Upper lobe of right lung (tissue), 1 donor: ENCODE measurements at regions not wholly inside any gene's neighbourhood (a gene's known extent, or its start where the extent isn't known, plus 50 kb on each side); places are given as distances from the start of the nearest gene placed in this dataset.

ENCODE experiments used
- ATAC-seq: fragments of 200-7000 bp; cut with Tn5 transposase; one replicate; pipeline ENCODE4 v1.9.1; 2020; ENCODE audit warnings: mild to moderate bottlenecking, moderate library complexity
- DNase-seq: peaks from one replicate; pipeline ENCODE4 v3.0.0-alpha.2; 2020
- H3K27ac ChIP-seq: fragments of 200-600 bp; one replicate; pipeline ENCODE4 v1.8.0; 2022
- H3K27me3 ChIP-seq: fragments of 200-600 bp; one replicate; pipeline ENCODE4 v1.8.0; 2022; ENCODE audit warnings: mild to moderate bottlenecking
- H3K36me3 ChIP-seq: fragments of 200-600 bp; one replicate; pipeline ENCODE4 v1.8.0; 2022
- H3K4me1 ChIP-seq: fragments of 200-600 bp; one replicate; pipeline ENCODE4 v1.8.0; 2022
- H3K4me3 ChIP-seq: fragments of 200-600 bp; one replicate; pipeline ENCODE4 v1.8.0; 2022; ENCODE audit warnings: mild to moderate bottlenecking
- H3K9me3 ChIP-seq: fragments of 200-600 bp; one replicate; pipeline ENCODE4 v1.8.0; 2022
- CTCF ChIP-seq: fragments of 200-600 bp; IDR thresholded peaks from one replicate; pipeline ENCODE4 v1.8.0; 2022; ENCODE audit warnings: antibody characterized with exemption
- intact Hi-C: fragments of 100-400 bp; cut with DNase I; formaldehyde crosslinking; loops from one replicate; pipeline ENCODE4 v1.11.0; 2022
- donor health status: DM: no; HTN: yes; CAD: no; lungs with severe emphysema.

- DNase-seq (no peak), ATAC-seq (no peak)
- no peak for TF ChIP-seq CTCF
- peaks cover 2% of the 10 kb centered on the region for H3K27me3 ChIP-seq
- no peaks in the 10 kb centered on the region for H3K4me1 ChIP-seq
- no peaks in the 10 kb centered on the region for H3K36me3 ChIP-seq
- no peak overlapping the region for H3K27ac ChIP-seq
- intact Hi-C loops, result no loop called here
- no peaks in the 10 kb centered on the region for H3K9me3 ChIP-seq
- no peak overlapping the region for H3K4me3 ChIP-seq
These were observed 51.3 kb upstream of the EIF2S2 start for GRCh38 chr20:34163307-34163706.

- Histone ChIP-seq H3K4me1 (no peaks in the 10 kb centered on the region), H3K9me3 (no peaks in the 10 kb centered on the region), H3K27ac (no peak overlapping the region), H3K36me3 (no peaks in the 10 kb centered on the region), H3K27me3 (peaks cover 5% of the 10 kb centered on the region), H3K4me3 (no peak overlapping the region)
- no peak for TF ChIP-seq CTCF
- intact Hi-C loops, result no loop called here
- ATAC-seq (no peak), DNase-seq (no peak)
These were observed 52.4 kb upstream of the EIF2S2 start for GRCh38 chr20:34164381-34164984.

GRCh38 chr20:34165018-34165619, 53.1 kb upstream of the EIF2S2 start:
- peaks cover 5% of the 10 kb centered on the region for H3K27me3 ChIP-seq
- no peak for DNase-seq
- no peak for TF ChIP-seq CTCF

GRCh38 chr20:34171640-34172039, 59.6 kb upstream of the EIF2S2 start:
- H3K9me3 ChIP-seq, result no peaks in the 10 kb centered on the region
- no peak overlapping the region for H3K4me3 ChIP-seq
- H3K27ac ChIP-seq, result no peak overlapping the region
- DNase-seq (no peak), ATAC-seq (no peak)
- H3K4me1 ChIP-seq, result no peaks in the 10 kb centered on the region
- peaks cover 5% of the 10 kb centered on the region for H3K27me3 ChIP-seq
- no peak for TF ChIP-seq CTCF
- intact Hi-C loops, result no loop called here
- H3K36me3 ChIP-seq, result no peaks in the 10 kb centered on the region

More at GRCh38 chr20:34165018-34165619, 53.1 kb upstream of the EIF2S2 start:
- intact Hi-C loops, result no loop called here
- no peaks in the 10 kb centered on the region for H3K36me3 ChIP-seq
- no peaks in the 10 kb centered on the region for H3K4me1 ChIP-seq
- H3K9me3 ChIP-seq, result no peaks in the 10 kb centered on the region
- H3K4me3 ChIP-seq, result no peak overlapping the region
- no peak overlapping the region for H3K27ac ChIP-seq
- no peak for ATAC-seq

- ATAC-seq, result no peak
- Histone ChIP-seq H3K36me3 (no peaks in the 10 kb centered on the region), H3K27ac (no peak overlapping the region), H3K4me1 (no peaks in the 10 kb centered on the region), H3K4me3 (no peak overlapping the region), H3K27me3 (peaks cover 5% of the 10 kb centered on the region), H3K9me3 (no peaks in the 10 kb centered on the region)
- intact Hi-C loops, result no loop called here
- TF ChIP-seq CTCF, result no peak
- DNase-seq, result no peak
These were observed 60.9 kb upstream of the EIF2S2 start for GRCh38 chr20:34172926-34173325.
